ENCODE measurements at regions not wholly inside any gene's neighbourhood (a gene's known extent, or its start where the extent isn't known, plus 50 kb on each side); places are given as distances from the start of the nearest gene placed in this dataset.
"Not testable (repeated sequence)": the region's sequence is repeated elsewhere in the genome, so short reads cannot be mapped to it uniquely, and the experiment has no call there.

DNA sequence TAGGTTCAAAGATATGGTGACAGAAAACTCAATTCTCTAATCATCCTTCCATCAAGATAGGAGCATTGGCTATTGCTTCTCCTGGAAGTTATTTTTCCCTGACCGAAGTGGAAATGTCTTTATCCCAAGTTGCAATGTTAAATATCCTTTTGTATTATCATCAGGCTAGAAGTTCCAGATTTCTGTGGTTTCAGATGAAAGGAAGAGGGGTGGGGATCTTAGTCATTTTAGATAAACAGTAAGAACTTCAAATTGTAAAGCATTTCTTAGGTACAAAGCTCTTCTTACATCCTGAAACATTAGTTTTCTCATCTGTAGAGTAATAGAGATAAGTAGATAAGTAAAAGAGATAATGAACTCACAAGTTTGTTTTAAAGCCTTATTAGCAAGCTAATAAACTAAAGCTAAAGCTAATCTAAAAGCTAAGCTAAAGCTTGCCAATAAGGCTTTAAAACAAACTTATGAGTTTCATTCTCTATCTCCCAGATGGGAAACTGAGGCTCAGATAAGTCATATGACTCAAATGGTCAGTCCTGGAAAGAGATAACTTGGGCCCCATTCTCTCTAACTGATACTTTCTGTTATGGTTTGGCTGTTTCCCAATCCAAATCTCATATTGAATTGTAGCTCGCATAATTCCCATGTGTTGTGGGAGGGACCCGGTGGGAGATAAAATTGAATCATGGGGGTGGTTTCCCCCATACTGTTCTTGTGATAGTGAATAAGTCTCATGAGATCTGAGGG lies 99.2 kb upstream of the KCNK2 start:
- DNase-seq (ENCODE audit: low spot score): no peak

DNA sequence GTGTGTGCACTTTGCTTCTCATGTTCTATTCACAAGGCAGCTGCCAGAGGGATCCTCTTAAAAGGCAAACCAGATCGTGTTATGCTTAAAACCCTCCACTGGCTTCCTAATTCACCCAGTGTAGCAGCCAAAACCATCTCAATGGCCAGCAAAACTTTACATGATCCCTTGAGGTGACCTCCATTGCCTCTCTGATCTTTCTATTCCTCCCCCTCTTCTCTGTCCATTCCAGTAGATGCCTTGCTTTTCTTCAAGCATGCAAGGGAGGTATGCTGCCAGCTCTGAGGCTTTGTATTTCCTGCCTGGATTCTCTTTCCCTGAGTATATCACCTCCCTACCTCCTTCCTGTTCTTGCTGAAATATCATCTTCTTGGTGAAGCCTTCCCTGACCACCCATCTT lies 93.2 kb upstream of the KCNK2 start:
- peak; percentile 54 for DNase-seq (ENCODE audit: low spot score)

DNA sequence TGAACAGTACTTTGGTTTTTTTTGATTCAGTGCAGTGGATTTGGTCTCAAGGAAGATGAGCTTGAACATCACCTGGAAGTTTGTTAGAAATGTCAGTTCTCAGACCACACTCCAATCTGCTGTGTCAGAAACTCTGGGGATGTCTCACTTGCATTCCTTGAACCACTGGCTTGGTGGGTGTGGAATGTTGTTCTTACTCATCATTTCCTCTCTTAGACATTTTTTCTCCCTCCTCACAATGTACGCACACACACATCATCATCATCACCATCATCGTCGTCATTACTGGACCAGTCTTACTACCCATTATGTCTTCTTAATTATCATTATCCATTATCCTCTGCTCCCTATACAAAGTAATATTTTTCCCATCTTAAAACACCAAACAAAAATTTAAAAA lies 91.9 kb upstream of the KCNK2 start:
- peak; percentile 85 for DNase-seq (ENCODE audit: low spot score)

- DNase-seq (ENCODE audit: low spot score): no peak
These were observed 90.7 kb upstream of the KCNK2 start for GRCh38 chr1:214991691-214992315.

- DNase-seq (ENCODE audit: low spot score): peak; percentile 38
These were observed 89.1 kb upstream of the KCNK2 start for GRCh38 chr1:214993419-214993818.

- no peak for DNase-seq (ENCODE audit: low spot score)
These were observed 84.9 kb upstream of the KCNK2 start for GRCh38 chr1:214997685-214998084.

DNA sequence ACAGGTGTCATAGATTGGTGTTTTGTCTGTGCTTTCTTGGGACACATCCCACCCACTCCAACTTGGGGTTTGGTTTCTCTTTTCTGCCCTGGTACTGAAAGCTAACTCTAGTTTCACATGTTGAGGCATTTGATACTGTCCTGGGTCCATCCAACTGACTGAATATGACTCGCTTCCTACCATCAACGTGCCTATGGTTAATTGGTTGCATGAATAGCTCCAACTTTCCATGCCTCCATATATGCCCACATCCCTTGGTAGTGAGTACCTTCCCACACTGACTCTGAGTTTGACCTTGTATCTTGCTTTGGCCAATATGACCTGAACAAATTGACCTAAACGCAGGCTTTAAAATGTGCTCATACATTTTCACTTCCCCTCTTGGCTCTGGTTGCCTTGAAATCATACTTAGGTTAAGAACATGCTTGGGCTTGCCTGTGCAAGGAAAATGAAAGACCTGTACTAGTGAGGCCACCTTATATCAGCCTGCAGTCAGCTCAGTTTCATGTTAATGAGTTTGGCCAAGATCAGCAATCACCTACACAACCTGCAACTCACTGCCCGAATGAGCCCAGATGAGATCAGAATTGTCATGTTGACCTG lies 81.0 kb upstream of the KCNK2 start:
- DNase-seq (ENCODE audit: low spot score): no peak

- DNase-seq (ENCODE audit: low spot score): peak; percentile 85
These were observed 80.1 kb upstream of the KCNK2 start for GRCh38 chr1:215002471-215002870.

- no peak for DNase-seq (ENCODE audit: low spot score)
These were observed 78.9 kb upstream of the KCNK2 start for GRCh38 chr1:215003686-215004085.

- DNase-seq (ENCODE audit: low spot score): no peak
These were observed 78.3 kb upstream of the KCNK2 start for GRCh38 chr1:215004121-215004827.

DNA sequence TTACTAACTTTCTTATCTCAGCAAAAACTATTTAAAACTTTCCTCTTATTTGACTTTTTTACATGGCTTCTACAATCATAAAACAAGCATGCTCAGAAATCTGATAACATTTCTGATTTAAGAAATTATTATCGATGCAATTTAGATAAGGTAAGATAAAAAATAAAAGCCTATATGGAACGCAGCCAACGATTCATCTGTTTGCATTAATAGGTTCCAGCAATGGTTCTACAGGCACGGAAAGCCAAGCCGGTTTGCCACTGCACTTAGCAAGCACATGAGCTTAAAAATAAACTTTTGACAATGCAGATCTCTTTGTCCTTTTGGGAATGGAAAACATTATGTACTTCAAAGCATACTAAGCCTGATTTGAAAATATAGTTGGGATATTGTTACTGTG lies 77.5 kb upstream of the KCNK2 start:
- no peak for DNase-seq (ENCODE audit: low spot score)

- DNase-seq (ENCODE audit: low spot score): no peak
These were observed 76.7 kb upstream of the KCNK2 start for GRCh38 chr1:215005656-215006345.

- no peak for DNase-seq (ENCODE audit: low spot score)
These were observed 74.7 kb upstream of the KCNK2 start for GRCh38 chr1:215007880-215008279.

- DNase-seq (ENCODE audit: low spot score): peak; percentile 25
These were observed 64.0 kb upstream of the KCNK2 start for GRCh38 chr1:215018555-215018954.

DNA sequence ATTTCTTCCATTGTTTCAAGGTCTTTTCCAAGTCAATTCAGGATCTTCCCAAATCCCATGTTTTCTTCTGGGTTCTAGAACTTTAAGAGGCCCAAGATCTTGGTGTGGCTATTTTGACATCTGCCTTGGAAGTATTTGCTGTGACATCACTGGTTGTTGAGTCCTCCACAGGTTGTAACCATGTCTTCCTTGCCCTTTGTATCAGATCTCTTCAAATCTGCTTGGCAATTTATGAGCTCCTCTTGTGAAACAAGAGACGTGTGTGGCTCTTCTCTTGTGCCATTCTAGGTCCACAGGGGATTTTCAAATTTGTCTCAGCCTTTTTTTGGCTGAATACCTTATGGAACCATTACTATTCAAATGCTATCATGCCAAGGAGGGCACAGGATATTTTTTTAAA lies 60.3 kb upstream of the KCNK2 start:
- no peak for DNase-seq (ENCODE audit: low spot score)

- peak; percentile 40 for DNase-seq (ENCODE audit: low spot score)
These were observed 59.8 kb upstream of the KCNK2 start for GRCh38 chr1:215022741-215023141.

- peak; percentile 27 for DNase-seq (ENCODE audit: low spot score)
These were observed 59.2 kb upstream of the KCNK2 start for GRCh38 chr1:215023155-215023832.

- no peak for DNase-seq (ENCODE audit: low spot score)
These were observed 53.6 kb upstream of the KCNK2 start for GRCh38 chr1:215028954-215029353.

- DNase-seq (ENCODE audit: low spot score): not testable (repeated sequence)
These were observed 52.0 kb upstream of the KCNK2 start for GRCh38 chr1:215030581-215030980.

DNA sequence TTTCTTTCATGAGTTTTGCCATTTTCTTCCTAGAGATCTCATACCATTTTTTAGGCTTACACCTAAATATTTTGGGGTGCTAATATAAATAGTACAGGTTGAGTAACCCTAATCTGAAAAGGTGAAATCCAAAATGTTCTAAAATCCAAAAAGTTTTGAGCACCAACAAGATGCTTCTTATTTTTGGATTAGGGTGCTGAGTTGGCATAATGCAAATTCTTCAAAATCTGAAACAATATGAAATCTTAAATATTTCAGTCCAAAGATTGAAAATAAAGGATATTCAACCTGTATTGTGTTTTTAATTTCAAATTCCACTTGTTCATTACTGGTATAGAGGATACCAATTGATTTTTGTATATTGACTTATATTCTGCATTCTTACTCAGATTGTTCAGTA lies 51.1 kb upstream of the KCNK2 start:
- DNase-seq (ENCODE audit: low spot score): no peak
